IMR-90 (cell line): ENCODE measurements at regions not wholly inside any gene's neighbourhood (a gene's known extent, or its start where the extent isn't known, plus 50 kb on each side); places are given as distances from the start of the nearest gene placed in this dataset.

Experiments
- MAFK ChIP-seq: IDR thresholded peaks from 2 replicates; pipeline ENCODE4 v1.6.1; 2012; ENCODE audit warnings: low read depth, low read length, improper control_type of control experiment
- MXI1 ChIP-seq: IDR thresholded peaks from 2 replicates; pipeline ENCODE4 v1.6.1; 2012; ENCODE audit warnings: low read depth, mild to moderate bottlenecking, low read length, moderate library complexity, borderline replicate concordance
- TF ChIP-seq, protein P1 (sequence below): conservative IDR thresholded peaks from 2 replicates; pipeline ENCODE4 v1.5.1; 2012; ENCODE audit warnings: mild to moderate bottlenecking, low read depth, low read length, improper control_type of control experiment

DNA sequence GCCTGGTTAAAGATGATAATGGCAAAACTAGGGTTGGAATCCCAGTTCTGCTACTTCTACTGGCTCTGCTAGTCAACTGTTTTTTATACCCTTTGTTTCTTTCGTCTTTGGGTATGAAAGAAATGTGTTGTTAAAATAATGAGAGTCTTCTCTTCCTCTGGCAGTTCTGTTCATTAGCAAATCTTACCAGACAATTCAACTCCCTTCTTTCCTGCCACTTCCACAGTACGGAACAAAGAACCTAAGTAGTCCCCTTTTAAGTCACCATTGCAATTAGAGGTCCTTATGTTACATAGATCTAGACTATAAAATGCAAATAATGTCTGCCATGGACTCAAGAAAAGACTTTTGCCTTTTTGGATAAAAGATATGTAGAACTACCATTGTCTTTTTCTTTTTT, 134.1 kb downstream of the RND3 start:
- TF ChIP-seq MAFK: no peak
- TF ChIP-seq, protein P1, sequence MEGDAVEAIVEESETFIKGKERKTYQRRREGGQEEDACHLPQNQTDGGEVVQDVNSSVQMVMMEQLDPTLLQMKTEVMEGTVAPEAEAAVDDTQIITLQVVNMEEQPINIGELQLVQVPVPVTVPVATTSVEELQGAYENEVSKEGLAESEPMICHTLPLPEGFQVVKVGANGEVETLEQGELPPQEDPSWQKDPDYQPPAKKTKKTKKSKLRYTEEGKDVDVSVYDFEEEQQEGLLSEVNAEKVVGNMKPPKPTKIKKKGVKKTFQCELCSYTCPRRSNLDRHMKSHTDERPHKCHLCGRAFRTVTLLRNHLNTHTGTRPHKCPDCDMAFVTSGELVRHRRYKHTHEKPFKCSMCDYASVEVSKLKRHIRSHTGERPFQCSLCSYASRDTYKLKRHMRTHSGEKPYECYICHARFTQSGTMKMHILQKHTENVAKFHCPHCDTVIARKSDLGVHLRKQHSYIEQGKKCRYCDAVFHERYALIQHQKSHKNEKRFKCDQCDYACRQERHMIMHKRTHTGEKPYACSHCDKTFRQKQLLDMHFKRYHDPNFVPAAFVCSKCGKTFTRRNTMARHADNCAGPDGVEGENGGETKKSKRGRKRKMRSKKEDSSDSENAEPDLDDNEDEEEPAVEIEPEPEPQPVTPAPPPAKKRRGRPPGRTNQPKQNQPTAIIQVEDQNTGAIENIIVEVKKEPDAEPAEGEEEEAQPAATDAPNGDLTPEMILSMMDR: no peak
- TF ChIP-seq MXI1: no peak
